Activated T-cell treated with anti-CD3 and anti-CD28 coated beads, Interleukin-2, amount 50 U/mL, for 72 hours (primary cell): ENCODE measurements at regions not wholly inside any gene's neighbourhood (a gene's known extent, or its start where the extent isn't known, plus 50 kb on each side); places are given as distances from the start of the nearest gene placed in this dataset.

Experiments used
- ATAC-seq, 2 donors: fragments of 150-1000 bp; cut with Tn5 transposase; replicated peaks in 1 of 2; 2 replicates each; pipeline ENCODE4 v1.10.0; 2021; ENCODE audit warnings: moderate library complexity in 2 of 2, mild to moderate bottlenecking in 1 of 2
- DNase-seq, 2 donors: peaks; one replicate each; pipeline ENCODE4 v3.0.0; 2021 to 2022; ENCODE audit warnings: mixed read lengths in 1 of 2
- H3K27ac Mint-ChIP-seq: one replicate; pipeline ENCODE4 v1.8.0; 2022; ENCODE audit warnings: mild to moderate bottlenecking, moderate library complexity, mixed read lengths
- H3K27me3 Mint-ChIP-seq: one replicate; pipeline ENCODE4 v1.8.0; 2022; ENCODE audit warnings: low read depth, mixed read lengths
- H3K36me3 Mint-ChIP-seq, 2 donors: one replicate each; pipeline ENCODE4 v1.8.0; 2022; ENCODE audit warnings: mixed read lengths in 2 of 2, mild to moderate bottlenecking in 1 of 2; ENCODE audit not compliant: insufficient read depth in 2 of 2
- H3K4me1 Mint-ChIP-seq: one replicate; pipeline ENCODE4 v1.8.0; 2022; ENCODE audit warnings: low read depth, mixed read lengths
- H3K4me3 Mint-ChIP-seq, 2 donors: one replicate each; pipeline ENCODE4 v1.8.0; 2022; ENCODE audit warnings: mild to moderate bottlenecking in 2 of 2, mixed read lengths in 2 of 2, moderate library complexity in 2 of 2
- H3K9me3 Mint-ChIP-seq, 2 donors: one replicate each; pipeline ENCODE4 v1.8.0; 2022; ENCODE audit warnings: mixed read lengths in 2 of 2

GRCh38 chr21:27683292-27683691 is 716.4 kb upstream of the ADAMTS5 start:
- no peak overlapping the region for H3K27ac Mint-ChIP-seq
- H3K4me1 Mint-ChIP-seq: no peaks in the 10 kb centered on the region
- no peaks in the 10 kb centered on the region for H3K36me3 Mint-ChIP-seq
- H3K4me3 Mint-ChIP-seq: no peak overlapping the region
- ATAC-seq (no peak), DNase-seq (no peak)
- no peaks in the 10 kb centered on the region for H3K27me3 Mint-ChIP-seq
- H3K9me3 Mint-ChIP-seq: peaks cover 0 to 3% of the 10 kb centered on the region in 2 donors

DNA sequence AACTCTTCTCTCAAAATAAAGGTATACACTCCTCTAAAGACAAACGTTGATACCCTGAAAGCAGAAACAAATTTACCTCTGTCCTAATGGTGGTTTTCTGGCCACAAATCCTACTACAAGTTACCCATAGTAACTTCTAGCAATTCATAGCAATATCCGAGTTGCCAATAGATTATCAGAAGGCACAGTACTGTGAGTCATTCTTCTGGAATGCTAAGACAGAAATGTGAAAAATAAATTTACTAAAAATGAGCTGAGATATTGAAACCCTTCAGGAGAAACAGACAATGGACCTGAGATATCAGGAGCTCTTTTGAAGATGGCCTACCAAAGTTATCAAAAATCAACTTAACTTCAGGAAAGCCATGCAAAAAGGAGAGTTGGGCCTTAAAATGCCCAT is 715.0 kb upstream of the ADAMTS5 start:
- Mint-ChIP-seq H3K9me3 (no peaks in the 10 kb centered on the region), H3K36me3 (no peaks in the 10 kb centered on the region), H3K4me1 (no peaks in the 10 kb centered on the region), H3K27ac (no peak overlapping the region), H3K27me3 (no peaks in the 10 kb centered on the region), H3K4me3 (no peak overlapping the region)
- no peak for ATAC-seq
- DNase-seq: no peak

DNA sequence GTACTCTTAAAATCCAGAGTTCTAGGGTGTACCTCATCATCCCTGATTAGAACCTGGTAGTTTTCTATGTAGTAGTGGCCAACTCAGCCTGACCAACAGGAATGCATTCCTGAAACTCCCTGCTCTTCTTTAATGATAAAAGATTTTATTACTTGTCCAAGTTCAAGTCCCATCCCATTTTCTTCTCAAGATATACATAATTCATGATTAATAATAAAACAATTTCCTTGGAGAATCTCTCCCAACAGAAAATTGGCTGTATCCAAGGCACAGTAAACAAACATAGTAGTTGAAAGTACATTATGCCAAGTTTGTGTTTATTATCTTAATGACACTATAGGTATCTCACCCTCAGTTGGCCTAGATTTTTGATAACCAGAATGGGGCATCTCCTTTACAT is 714.1 kb upstream of the ADAMTS5 start:
- no peaks in the 10 kb centered on the region for H3K9me3 Mint-ChIP-seq
- ATAC-seq (no peak), DNase-seq (no peak)
- H3K27ac Mint-ChIP-seq: no peak overlapping the region
- no peak overlapping the region for H3K4me3 Mint-ChIP-seq
- H3K36me3 Mint-ChIP-seq: no peaks in the 10 kb centered on the region
- H3K27me3 Mint-ChIP-seq: no peaks in the 10 kb centered on the region
- no peaks in the 10 kb centered on the region for H3K4me1 Mint-ChIP-seq

DNA sequence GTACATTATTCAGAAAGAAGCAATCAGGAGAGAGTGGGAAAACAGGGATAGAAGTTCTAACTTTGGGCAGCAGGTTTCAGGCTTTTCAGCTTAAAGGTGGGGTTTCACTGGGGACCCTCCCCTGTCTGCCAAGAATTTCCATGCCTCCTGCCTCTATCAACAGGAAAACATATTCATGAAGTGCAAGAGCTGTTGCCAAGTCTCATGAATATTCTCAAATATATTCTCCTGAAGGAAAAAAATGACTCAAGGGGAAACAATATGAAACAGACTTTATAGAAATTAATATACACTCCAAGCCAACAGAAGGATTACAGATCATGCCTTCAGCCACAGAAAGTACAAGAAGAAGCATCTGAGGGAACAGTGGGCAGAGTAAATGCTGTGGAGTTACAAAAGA is 713.3 kb upstream of the ADAMTS5 start:
- no peaks in the 10 kb centered on the region for H3K4me1 Mint-ChIP-seq
- H3K27ac Mint-ChIP-seq: no peak overlapping the region
- DNase-seq (no peak), ATAC-seq (no peak)
- H3K27me3 Mint-ChIP-seq: no peaks in the 10 kb centered on the region
- no peaks in the 10 kb centered on the region for H3K9me3 Mint-ChIP-seq
- H3K36me3 Mint-ChIP-seq: no peaks in the 10 kb centered on the region
- H3K4me3 Mint-ChIP-seq: no peak overlapping the region

GRCh38 chr21:27678511-27678910 is 711.6 kb upstream of the ADAMTS5 start:
- Mint-ChIP-seq H3K27ac (no peak overlapping the region), H3K9me3 (no peaks in the 10 kb centered on the region), H3K36me3 (no peaks in the 10 kb centered on the region), H3K27me3 (no peaks in the 10 kb centered on the region), H3K4me1 (no peaks in the 10 kb centered on the region), H3K4me3 (no peak overlapping the region)
- no peak for DNase-seq
- no peak for ATAC-seq

DNA sequence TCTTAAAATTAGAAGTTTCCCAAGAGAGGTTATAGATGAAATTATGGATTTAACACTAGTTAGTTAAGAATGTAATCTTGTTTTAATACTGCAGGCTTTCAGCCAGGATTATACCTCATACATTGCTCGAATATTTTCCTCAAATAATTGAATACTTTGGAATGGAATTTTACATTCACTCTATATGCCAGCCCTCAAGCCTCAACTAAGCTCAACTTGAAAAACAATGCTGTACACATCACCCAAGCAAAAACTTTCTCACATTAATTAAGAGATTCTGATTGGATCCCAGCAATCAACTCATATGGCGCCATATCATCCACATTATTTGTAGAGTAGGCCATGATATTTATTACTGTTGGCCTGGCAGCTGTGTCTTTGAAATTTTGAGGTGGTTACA is 710.7 kb upstream of the ADAMTS5 start:
- H3K4me3 Mint-ChIP-seq: no peak overlapping the region
- DNase-seq: no peak
- H3K36me3 Mint-ChIP-seq: no peaks in the 10 kb centered on the region
- no peak for ATAC-seq
- no peaks in the 10 kb centered on the region for H3K27me3 Mint-ChIP-seq
- no peaks in the 10 kb centered on the region for H3K9me3 Mint-ChIP-seq
- no peak overlapping the region for H3K27ac Mint-ChIP-seq
- H3K4me1 Mint-ChIP-seq: no peaks in the 10 kb centered on the region

GRCh38 chr21:27675306-27675705 is 708.4 kb upstream of the ADAMTS5 start:
- Mint-ChIP-seq H3K36me3 (no peaks in the 10 kb centered on the region), H3K4me3 (no peak overlapping the region), H3K27ac (no peak overlapping the region), H3K9me3 (no peaks in the 10 kb centered on the region), H3K4me1 (no peaks in the 10 kb centered on the region), H3K27me3 (no peaks in the 10 kb centered on the region)
- DNase-seq (no peak), ATAC-seq (no peak)

GRCh38 chr21:27674041-27674615 is 707.2 kb upstream of the ADAMTS5 start:
- Mint-ChIP-seq H3K27me3 (no peaks in the 10 kb centered on the region), H3K4me1 (no peaks in the 10 kb centered on the region), H3K27ac (no peak overlapping the region), H3K36me3 (no peaks in the 10 kb centered on the region), H3K4me3 (no peak overlapping the region), H3K9me3 (no peaks in the 10 kb centered on the region)
- no peak for ATAC-seq
- DNase-seq: no peak

- Mint-ChIP-seq H3K4me3 (no peak overlapping the region), H3K36me3 (no peaks in the 10 kb centered on the region), H3K27ac (no peak overlapping the region), H3K4me1 (no peaks in the 10 kb centered on the region), H3K27me3 (no peaks in the 10 kb centered on the region), H3K9me3 (no peaks in the 10 kb centered on the region)
- ATAC-seq (no peak), DNase-seq (no peak)
These were observed 706.7 kb upstream of the ADAMTS5 start for GRCh38 chr21:27673581-27673980.

DNA sequence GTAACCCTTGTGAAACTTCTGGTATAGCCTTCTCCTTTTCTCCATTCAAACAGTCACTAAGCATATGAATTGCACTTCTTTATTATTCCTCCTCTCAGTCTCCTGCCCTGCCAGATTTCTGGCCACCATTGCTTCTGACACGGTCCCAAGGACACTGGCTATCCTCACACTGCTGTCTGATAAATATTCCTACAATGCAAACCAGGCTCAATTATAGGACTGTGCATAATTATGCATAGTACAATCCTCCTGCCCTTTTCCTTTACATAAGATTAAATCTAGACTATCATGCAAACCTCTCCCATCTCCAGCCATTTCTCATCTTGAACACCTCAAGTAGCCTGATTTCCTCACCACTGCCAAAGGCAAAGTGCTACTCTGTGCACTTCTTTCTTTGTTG is 704.3 kb upstream of the ADAMTS5 start:
- no peak for DNase-seq
- no peaks in the 10 kb centered on the region for H3K4me1 Mint-ChIP-seq
- peaks cover 0 to 2% of the 10 kb centered on the region in 2 donors for H3K9me3 Mint-ChIP-seq
- no peaks in the 10 kb centered on the region for H3K36me3 Mint-ChIP-seq
- ATAC-seq: no peak
- no peak overlapping the region for H3K4me3 Mint-ChIP-seq
- no peaks in the 10 kb centered on the region for H3K27me3 Mint-ChIP-seq
- no peak overlapping the region for H3K27ac Mint-ChIP-seq

- DNase-seq (no peak), ATAC-seq (no peak)
- H3K9me3 Mint-ChIP-seq: peaks cover 0 to 4% of the 10 kb centered on the region in 2 donors
- no peaks in the 10 kb centered on the region for H3K27me3 Mint-ChIP-seq
- no peak overlapping the region for H3K27ac Mint-ChIP-seq
- no peak overlapping the region for H3K4me3 Mint-ChIP-seq
- H3K4me1 Mint-ChIP-seq: no peaks in the 10 kb centered on the region
- no peaks in the 10 kb centered on the region for H3K36me3 Mint-ChIP-seq
These were observed 686.6 kb upstream of the ADAMTS5 start for GRCh38 chr21:27653481-27653880.

DNA sequence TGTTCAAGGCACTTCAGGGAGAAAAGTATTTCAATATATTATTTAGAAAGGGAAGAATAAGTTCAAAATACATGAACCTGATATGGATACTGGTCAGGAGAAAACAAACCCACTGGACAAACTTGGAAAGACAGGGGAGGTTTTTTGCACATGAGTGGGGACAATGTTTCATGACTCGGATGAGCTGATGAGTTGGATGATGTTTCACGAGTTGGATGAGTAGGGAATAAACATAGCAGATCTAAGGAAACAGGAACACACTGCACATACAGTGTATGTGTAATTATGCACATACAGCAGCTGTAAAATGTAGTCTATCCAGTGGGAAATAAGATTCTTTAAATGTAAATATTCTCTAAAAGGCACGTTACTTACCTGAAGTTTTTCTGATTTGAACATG is 682.9 kb upstream of the ADAMTS5 start:
- no peak overlapping the region for H3K27ac Mint-ChIP-seq
- no peak overlapping the region for H3K4me3 Mint-ChIP-seq
- no peaks in the 10 kb centered on the region for H3K36me3 Mint-ChIP-seq
- H3K9me3 Mint-ChIP-seq: peaks cover 0 to 4% of the 10 kb centered on the region in 2 donors
- H3K4me1 Mint-ChIP-seq: no peaks in the 10 kb centered on the region
- no peaks in the 10 kb centered on the region for H3K27me3 Mint-ChIP-seq
- DNase-seq (no peak), ATAC-seq (no peak)

DNA sequence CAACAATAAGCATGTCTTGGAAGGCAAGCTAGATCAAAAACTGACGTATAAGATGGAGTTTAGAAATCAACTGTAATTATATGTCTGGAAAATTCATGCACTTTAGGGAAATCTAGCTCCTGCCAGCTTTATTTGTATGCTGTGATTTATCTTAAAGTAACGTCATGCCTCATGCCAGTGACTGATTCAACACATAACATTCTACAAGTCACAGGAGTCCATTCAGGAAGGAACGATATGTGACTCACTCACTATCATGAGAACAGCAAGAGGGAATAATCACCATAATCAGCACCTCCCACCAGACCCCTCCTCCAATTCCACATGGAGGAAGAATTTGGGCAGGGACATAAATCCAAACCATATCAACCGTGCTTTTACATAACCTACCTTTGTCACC is 682.4 kb upstream of the ADAMTS5 start:
- no peaks in the 10 kb centered on the region for H3K27me3 Mint-ChIP-seq
- H3K27ac Mint-ChIP-seq: no peak overlapping the region
- ATAC-seq (no peak), DNase-seq (no peak)
- H3K4me1 Mint-ChIP-seq: no peaks in the 10 kb centered on the region
- H3K9me3 Mint-ChIP-seq: peaks cover 0 to 4% of the 10 kb centered on the region in 2 donors
- no peak overlapping the region for H3K4me3 Mint-ChIP-seq
- H3K36me3 Mint-ChIP-seq: no peaks in the 10 kb centered on the region

- Mint-ChIP-seq H3K27me3 (no peaks in the 10 kb centered on the region), H3K9me3 (peaks cover 0 to 7% of the 10 kb centered on the region in 2 donors), H3K27ac (no peak overlapping the region), H3K4me3 (no peak overlapping the region), H3K36me3 (no peaks in the 10 kb centered on the region), H3K4me1 (no peaks in the 10 kb centered on the region)
- DNase-seq (no peak), ATAC-seq (no peak)
These were observed 681.7 kb upstream of the ADAMTS5 start for GRCh38 chr21:27648560-27648959.
